Bronchial epithelial cell (primary cell): ENCODE measurements at regions not wholly inside any gene's neighbourhood (a gene's known extent, or its start where the extent isn't known, plus 50 kb on each side); places are given as distances from the start of the nearest gene placed in this dataset.
A peak's percentile ranks its signal among the peaks of the same experiment; 100 is the strongest.

ENCODE experiments used
- DNase-seq: peaks from one replicate; pipeline ENCODE4 v3.0.0-alpha.2; 2010; ENCODE audit warnings: low read depth
- FAIRE-seq: peaks from 2 replicates; lab custom pipeline; 2011; peaks lifted over from hg19 to GRCh38; lab: Jason Lieb, UNC
- H3K27me3 ChIP-seq: 2 replicates; pipeline ENCODE4 v1.5.1; 2011; ENCODE audit warnings: low read length; ENCODE audit not compliant: control insufficient read depth, insufficient read depth
- H3K36me3 ChIP-seq: 2 replicates; pipeline ENCODE4 v1.5.1; 2011; ENCODE audit warnings: low read length; ENCODE audit not compliant: control insufficient read depth, insufficient read depth
- H3K4me3 ChIP-seq: 2 replicates; pipeline ENCODE4 v1.5.1; 2011; ENCODE audit warnings: mild to moderate bottlenecking, low read depth, low read length, control low read depth
- CTCF ChIP-seq: IDR thresholded peaks from 2 replicates; pipeline ENCODE4 v1.5.1; 2011; ENCODE audit warnings: mild to moderate bottlenecking, moderate library complexity, low read length, control low read depth, inconsistent platforms; ENCODE audit not compliant: insufficient read depth, severe bottlenecking

GRCh38 chr4:19051831-19052230 lies 1030.3 kb upstream of the LCORL start:
- Histone ChIP-seq H3K4me3 (no peak overlapping the region), H3K36me3 (no peaks in the 10 kb centered on the region), H3K27me3 (no peaks in the 10 kb centered on the region)
- DNase-seq (no peak), FAIRE-seq (no peak)
- no peak for TF ChIP-seq CTCF

DNA sequence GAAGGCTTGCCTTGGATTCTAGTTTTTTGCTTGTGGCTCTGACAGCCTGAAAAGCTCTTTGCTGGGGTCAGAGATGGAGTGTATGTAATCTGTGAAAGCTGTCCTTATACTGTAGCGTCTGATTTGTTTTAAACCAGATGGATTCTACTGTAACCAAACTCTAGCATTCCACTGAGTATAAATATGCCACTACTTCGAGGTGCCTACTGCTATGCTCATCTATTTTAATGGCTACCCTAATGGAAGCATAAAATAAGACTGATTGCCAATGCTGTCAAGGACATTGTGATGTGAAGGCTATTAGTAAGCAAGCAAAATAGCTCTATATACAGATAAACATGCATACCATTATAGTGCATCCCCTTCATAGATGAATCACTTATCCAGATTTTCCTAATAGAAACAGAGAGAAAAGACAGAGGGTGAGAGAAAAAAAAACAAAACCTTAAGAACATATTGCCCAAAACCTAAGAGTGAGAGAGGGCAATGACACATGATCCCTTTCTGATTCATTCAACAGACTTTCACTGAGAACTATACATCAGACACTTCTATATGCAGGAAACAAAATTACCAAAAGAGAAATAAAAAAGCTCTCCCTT lies 1025.8 kb upstream of the LCORL start:
- FAIRE-seq (no peak), DNase-seq (peak; percentile 3)
- no peak for TF ChIP-seq CTCF
- Histone ChIP-seq H3K4me3 (no peak overlapping the region), H3K36me3 (no peaks in the 10 kb centered on the region), H3K27me3 (no peaks in the 10 kb centered on the region)

GRCh38 chr4:19039816-19040215 lies 1018.3 kb upstream of the LCORL start:
- DNase-seq (no peak), FAIRE-seq (no peak)
- H3K36me3 ChIP-seq = no peaks in the 10 kb centered on the region
- no peak for TF ChIP-seq CTCF
- H3K4me3 ChIP-seq = no peak overlapping the region
- no peaks in the 10 kb centered on the region for H3K27me3 ChIP-seq

GRCh38 chr4:19038231-19038630 lies 1016.7 kb upstream of the LCORL start:
- H3K27me3 ChIP-seq = no peaks in the 10 kb centered on the region
- TF ChIP-seq CTCF = no peak
- no peaks in the 10 kb centered on the region for H3K36me3 ChIP-seq
- no peak overlapping the region for H3K4me3 ChIP-seq
- FAIRE-seq (no peak), DNase-seq (no peak)

DNA sequence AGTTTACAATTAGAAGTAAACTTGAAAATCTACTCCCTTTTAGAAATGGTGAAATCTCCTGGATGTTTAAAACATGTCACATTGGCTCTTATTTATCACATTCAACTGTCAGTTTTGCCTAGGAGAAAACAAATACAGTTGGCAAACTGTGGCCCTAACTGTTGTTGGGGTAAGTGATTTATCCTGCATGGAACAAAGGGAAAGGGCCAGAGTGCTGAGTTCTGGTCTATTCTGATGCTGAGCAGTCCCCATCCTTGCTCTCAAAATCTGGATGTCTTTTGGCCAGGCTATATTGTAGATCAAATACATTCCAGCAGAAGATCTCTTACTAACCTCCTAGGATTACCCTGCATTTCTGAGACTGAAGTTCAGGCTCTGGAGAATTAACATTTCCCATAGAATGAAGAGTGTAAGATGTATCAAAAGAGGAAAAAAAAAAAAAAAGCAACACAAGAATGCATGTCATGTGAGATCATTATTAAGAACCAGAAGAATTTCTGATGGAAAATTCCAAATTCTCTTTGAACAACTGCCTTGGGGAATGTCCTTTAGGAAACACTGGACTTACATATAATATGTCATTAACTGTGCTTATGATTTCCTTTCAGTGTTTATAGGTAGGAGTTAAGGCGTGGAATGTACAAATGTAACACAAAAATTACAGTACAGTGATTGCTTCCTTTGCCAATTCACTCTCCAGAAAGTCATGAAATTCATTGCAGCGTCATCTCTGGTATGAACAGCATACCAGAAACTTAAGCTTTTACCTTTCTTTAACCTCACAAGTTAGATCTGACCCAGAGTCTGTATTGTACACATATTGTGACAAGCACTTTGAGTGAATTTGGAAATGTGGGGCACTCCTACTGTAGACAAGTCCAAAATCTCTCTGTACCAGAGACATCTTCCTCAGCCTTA lies 1012.5 kb upstream of the LCORL start:
- FAIRE-seq = no peak
- TF ChIP-seq CTCF = no peak

DNA sequence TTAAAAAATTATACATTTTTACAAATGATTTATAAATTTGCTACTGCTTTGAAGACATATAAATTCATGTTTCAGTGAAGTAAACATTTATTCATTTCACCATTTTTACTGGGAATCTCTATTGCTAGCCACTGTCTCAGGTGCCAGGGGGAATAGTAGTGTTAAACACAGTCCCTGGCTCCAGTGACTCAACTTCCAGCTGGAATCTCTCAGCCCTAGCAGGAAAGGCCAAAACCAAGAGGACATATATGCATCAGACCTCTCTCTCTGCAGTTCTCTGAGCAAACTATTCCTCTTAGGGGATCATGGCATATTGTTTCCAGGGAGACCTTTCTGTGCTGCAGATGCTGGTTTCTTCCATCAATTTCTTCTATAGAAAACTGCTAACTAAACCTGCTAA lies 1009.0 kb upstream of the LCORL start:
- no peaks in the 10 kb centered on the region for H3K36me3 ChIP-seq
- TF ChIP-seq CTCF = no peak
- no peak overlapping the region for H3K4me3 ChIP-seq
- DNase-seq = no peak
- FAIRE-seq = no peak
- no peaks in the 10 kb centered on the region for H3K27me3 ChIP-seq

More for the DNA sequence above, 1012.5 kb upstream of the LCORL start:
- no peak overlapping the region for H3K4me3 ChIP-seq
- no peaks in the 10 kb centered on the region for H3K36me3 ChIP-seq
- H3K27me3 ChIP-seq = no peaks in the 10 kb centered on the region
- no peak for DNase-seq
